ENCODE measurements at regions not wholly inside any gene's neighbourhood (a gene's known extent, or its start where the extent isn't known, plus 50 kb on each side); places are given as distances from the start of the nearest gene placed in this dataset.

DNA sequence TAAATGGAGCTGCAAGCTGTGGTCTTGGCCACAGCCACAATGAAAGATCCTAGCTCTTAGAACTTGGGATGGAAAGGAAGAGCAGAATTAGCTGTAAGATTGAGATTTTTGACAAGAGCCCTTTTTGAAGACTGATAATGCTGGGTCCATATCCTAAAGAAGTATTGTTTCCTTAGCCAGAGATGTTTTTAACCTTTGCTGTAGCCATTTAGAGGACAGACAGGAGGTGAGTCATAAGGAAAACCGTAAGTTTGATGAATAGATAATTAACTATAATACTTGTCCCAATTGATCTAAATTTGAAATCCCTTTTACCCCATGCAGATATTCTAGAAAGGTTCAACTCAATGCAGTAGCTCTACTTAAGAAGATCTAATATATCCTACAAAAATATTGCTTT, 213.7 kb downstream of the HTR1B start:
- no peak for ATAC-seq
- H3K4me2 ChIP-seq (ENCODE audit: low read depth, low read length) = no peak overlapping the region
- no peak overlapping the region for H3K4me3 ChIP-seq (replicated peaks in 1 of 3; ENCODE audit: insufficient read depth in 1 of 3, low read depth in 2 of 3, low read length in 3 of 3)
- no peak for DNase-seq (ENCODE audit: low spot score)
- no peaks in the 10 kb centered on the region for H3K79me2 ChIP-seq (ENCODE audit: insufficient read depth, low read length)
- intact Hi-C loops (cut with micrococcal nuclease; ENCODE audit: unreplicated experiment) (no loop called here), in situ Hi-C loops (cut with HindIII; ENCODE audit: extremely low pct_ligation_motif_present, low pct_unique_long_range_greater_than_20kb) (no loop called here)
- 3% methylated on average over 1 of the region's 1 CpG for WGBS (ENCODE audit: low lambda C conversion rate)
- H3K9ac ChIP-seq (ENCODE audit: insufficient read depth, low read depth, low read length) = no peak overlapping the region
- BruUV-seq (replicated peaks) = no TSS peak
- no peaks in the 10 kb centered on the region for H3K27me3 ChIP-seq (ENCODE audit: control insufficient read depth in 1 of 2, insufficient read depth in 2 of 2, low read length in 2 of 2)
- CTCF ChIA-PET (ENCODE audit: low intra/inter-chr PET ratio, low total read pairs) = no interaction called here
- H3K9me3 ChIP-seq (ENCODE audit: low read length) = no peaks in the 10 kb centered on the region
- FAIRE-seq = no peak
- POLR2A ChIA-PET = no interaction called here
- no peaks in the 10 kb centered on the region for H4K20me1 ChIP-seq (ENCODE audit: insufficient read depth, low read length)
- no peaks in the 10 kb centered on the region for H3K4me1 ChIP-seq (ENCODE audit: insufficient read depth, low read length)
- no peaks in the 10 kb centered on the region for H3K36me3 ChIP-seq (replicated peaks in 1 of 2; ENCODE audit: control insufficient read depth in 1 of 2, insufficient read depth in 2 of 2, low read length in 2 of 2)
- no peak overlapping the region for H3K27ac ChIP-seq (ENCODE audit: extremely low read length, insufficient read depth, low read length)
- no peak overlapping the region for H2AFZ ChIP-seq (ENCODE audit: low read length)
- TF ChIP-seq SRF (IDR thresholded peaks at IDR 0.05; ENCODE audit: low read depth, low read length) (no peak), FOXJ3 (CRISPR knock-in tag; IDR thresholded peaks at IDR 0.05; ENCODE audit: borderline replicate concordance) (no peak), ARNTL (CRISPR knock-in tag; IDR thresholded peaks at IDR 0.05) (no peak), ZBTB20 (CRISPR knock-in tag; IDR thresholded peaks at IDR 0.05; ENCODE audit: borderline replicate concordance, low read depth) (no peak), MXI1 (IDR thresholded peaks at IDR 0.05; ENCODE audit: borderline replicate concordance, low read depth, low read length) (no peak), ARNT2 (CRISPR knock-in tag; IDR thresholded peaks at IDR 0.05; ENCODE audit: low read depth) (no peak), SALL1 (CRISPR knock-in tag; IDR thresholded peaks at IDR 0.05) (no peak), SP5 (CRISPR knock-in tag; IDR thresholded peaks at IDR 0.05; ENCODE audit: borderline replicate concordance, low read depth) (no peak), ZKSCAN5 (CRISPR knock-in tag; IDR thresholded peaks at IDR 0.05) (no peak), KDM4B (CRISPR knock-in tag; IDR thresholded peaks at IDR 0.05) (no peak), ATF7-NPFF (CRISPR knock-in tag; IDR thresholded peaks at IDR 0.05; ENCODE audit: low read depth) (no peak), RELA (CRISPR knock-in tag; IDR thresholded peaks at IDR 0.05) (no peak), EP300 (IDR thresholded peaks at IDR 0.05; ENCODE audit: low read depth in 2 of 2, low read length in 2 of 2) (no peak), EP300 (CRISPR knock-in tag; IDR thresholded peaks at IDR 0.05; ENCODE audit: borderline replicate concordance) (no peak)
- TF ChIP-seq, protein P1, sequence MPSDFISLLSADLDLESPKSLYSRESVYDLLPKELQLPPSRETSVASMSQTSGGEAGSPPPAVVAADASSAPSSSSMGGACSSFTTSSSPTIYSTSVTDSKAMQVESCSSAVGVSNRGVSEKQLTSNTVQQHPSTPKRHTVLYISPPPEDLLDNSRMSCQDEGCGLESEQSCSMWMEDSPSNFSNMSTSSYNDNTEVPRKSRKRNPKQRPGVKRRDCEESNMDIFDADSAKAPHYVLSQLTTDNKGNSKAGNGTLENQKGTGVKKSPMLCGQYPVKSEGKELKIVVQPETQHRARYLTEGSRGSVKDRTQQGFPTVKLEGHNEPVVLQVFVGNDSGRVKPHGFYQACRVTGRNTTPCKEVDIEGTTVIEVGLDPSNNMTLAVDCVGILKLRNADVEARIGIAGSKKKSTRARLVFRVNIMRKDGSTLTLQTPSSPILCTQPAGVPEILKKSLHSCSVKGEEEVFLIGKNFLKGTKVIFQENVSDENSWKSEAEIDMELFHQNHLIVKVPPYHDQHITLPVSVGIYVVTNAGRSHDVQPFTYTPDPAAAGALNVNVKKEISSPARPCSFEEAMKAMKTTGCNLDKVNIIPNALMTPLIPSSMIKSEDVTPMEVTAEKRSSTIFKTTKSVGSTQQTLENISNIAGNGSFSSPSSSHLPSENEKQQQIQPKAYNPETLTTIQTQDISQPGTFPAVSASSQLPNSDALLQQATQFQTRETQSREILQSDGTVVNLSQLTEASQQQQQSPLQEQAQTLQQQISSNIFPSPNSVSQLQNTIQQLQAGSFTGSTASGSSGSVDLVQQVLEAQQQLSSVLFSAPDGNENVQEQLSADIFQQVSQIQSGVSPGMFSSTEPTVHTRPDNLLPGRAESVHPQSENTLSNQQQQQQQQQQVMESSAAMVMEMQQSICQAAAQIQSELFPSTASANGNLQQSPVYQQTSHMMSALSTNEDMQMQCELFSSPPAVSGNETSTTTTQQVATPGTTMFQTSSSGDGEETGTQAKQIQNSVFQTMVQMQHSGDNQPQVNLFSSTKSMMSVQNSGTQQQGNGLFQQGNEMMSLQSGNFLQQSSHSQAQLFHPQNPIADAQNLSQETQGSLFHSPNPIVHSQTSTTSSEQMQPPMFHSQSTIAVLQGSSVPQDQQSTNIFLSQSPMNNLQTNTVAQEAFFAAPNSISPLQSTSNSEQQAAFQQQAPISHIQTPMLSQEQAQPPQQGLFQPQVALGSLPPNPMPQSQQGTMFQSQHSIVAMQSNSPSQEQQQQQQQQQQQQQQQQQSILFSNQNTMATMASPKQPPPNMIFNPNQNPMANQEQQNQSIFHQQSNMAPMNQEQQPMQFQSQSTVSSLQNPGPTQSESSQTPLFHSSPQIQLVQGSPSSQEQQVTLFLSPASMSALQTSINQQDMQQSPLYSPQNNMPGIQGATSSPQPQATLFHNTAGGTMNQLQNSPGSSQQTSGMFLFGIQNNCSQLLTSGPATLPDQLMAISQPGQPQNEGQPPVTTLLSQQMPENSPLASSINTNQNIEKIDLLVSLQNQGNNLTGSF (CRISPR knock-in tag; IDR thresholded peaks at IDR 0.05) = no peak
- TF ChIP-seq, protein P2, sequence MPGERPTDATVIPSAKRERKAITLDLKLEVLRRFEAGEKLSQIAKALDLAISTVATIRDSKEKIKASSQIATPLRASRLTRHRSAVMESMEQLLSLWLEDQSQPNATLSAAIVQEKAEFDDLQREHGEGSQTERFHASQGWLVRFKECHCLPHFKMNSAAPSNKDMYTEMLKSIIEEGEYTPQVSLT (CRISPR knock-in tag; IDR thresholded peaks at IDR 0.05; ENCODE audit: borderline replicate concordance, low read depth) = no peak
- TF ChIP-seq, protein P3, sequence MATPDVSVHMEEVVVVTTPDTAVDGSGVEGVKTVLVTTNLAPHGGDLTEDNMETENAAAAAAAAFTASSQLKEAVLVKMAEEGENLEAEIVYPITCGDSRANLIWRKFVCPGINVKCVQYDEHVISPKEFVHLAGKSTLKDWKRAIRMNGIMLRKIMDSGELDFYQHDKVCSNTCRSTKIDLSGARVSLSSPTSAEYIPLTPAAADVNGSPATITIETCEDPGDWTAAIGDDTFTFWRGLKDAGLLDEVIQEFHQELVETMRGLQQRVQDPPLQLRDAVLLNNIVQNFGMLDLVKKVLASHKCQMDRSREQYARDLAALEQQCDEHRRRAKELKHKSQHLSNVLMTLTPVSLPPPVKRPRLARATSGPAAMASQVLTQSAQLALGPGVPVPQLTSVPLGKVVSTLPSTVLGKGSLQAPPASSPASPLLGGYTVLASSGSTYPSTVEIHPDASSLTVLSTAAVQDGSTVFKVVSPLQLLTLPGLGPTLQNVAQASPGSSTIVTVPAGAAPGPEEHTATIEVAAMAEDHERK (CRISPR knock-in tag; IDR thresholded peaks at IDR 0.05; ENCODE audit: low read depth) = no peak
- TF ChIP-seq, protein P4, sequence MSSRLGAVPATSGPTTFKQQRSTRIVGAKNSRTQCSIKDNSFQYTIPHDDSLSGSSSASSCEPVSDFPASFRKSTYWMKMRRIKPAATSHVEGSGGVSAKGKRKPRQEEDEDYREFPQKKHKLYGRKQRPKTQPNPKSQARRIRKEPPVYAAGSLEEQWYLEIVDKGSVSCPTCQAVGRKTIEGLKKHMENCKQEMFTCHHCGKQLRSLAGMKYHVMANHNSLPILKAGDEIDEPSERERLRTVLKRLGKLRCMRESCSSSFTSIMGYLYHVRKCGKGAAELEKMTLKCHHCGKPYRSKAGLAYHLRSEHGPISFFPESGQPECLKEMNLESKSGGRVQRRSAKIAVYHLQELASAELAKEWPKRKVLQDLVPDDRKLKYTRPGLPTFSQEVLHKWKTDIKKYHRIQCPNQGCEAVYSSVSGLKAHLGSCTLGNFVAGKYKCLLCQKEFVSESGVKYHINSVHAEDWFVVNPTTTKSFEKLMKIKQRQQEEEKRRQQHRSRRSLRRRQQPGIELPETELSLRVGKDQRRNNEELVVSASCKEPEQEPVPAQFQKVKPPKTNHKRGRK (CRISPR knock-in tag; IDR thresholded peaks at IDR 0.05) = no peak

Data from HepG2 (cell line).